Testis (tissue), 2 donors: ENCODE measurements at regions not wholly inside any gene's neighbourhood (a gene's known extent, or its start where the extent isn't known, plus 50 kb on each side); places are given as distances from the start of the nearest gene placed in this dataset.

Source experiments
- DNase-seq: peaks from one replicate; pipeline ENCODE4 v3.0.0-alpha.2; 2019
- H3K27ac ChIP-seq, 2 donors: fragments of 200-600 bp; sonication (generic); one replicate each; pipeline ENCODE4 v1.5.1; 2019
- H3K27me3 ChIP-seq: fragments of 200-600 bp; sonication (generic); one replicate; pipeline ENCODE4 v1.5.1; 2019
- H3K36me3 ChIP-seq: fragments of 200-600 bp; sonication (generic); one replicate; pipeline ENCODE4 v1.5.1; 2017; ENCODE audit warnings: low read depth; ENCODE audit errors: missing control alignments
- H3K4me1 ChIP-seq: fragments of 200-600 bp; sonication (generic); one replicate; pipeline ENCODE4 v1.5.1; 2019
- H3K4me3 ChIP-seq, 2 donors: fragments of 200-600 bp; sonication (generic); one replicate each; pipeline ENCODE4 v1.5.1; 2017 to 2019
- H3K9me3 ChIP-seq: fragments of 200-600 bp; sonication (generic); one replicate; pipeline ENCODE4 v1.5.1; 2017
- CTCF ChIP-seq, 3 experiments: fragments of 450-650 bp in 2 of 3; fragments of 200-600 bp in 1 of 3; sonication (generic) in 1 of 3; IDR thresholded peaks; one replicate each; pipeline ENCODE4 v1.5.1; 2016 to 2019; ENCODE audit warnings: antibody characterized with exemption in 3 of 3, mild to moderate bottlenecking in 2 of 3, moderate library complexity in 1 of 3
- POLR2A ChIP-seq: fragments of 450-650 bp; IDR thresholded peaks from one replicate; pipeline ENCODE4 v1.6.1; 2017; ENCODE audit warnings: antibody characterized with exemption, mild to moderate bottlenecking, moderate library complexity
- WGBS, 2 donors: methylation state at CpG; one replicate each; pipeline ENCODE4 v1.1.5; 2018; 5-methylcytosine and 5-hydroxymethylcytosine counted together
- intact Hi-C: fragments of 100-400 bp; cut with DNase I; formaldehyde crosslinking; loops from one replicate; pipeline ENCODE4 v1.15.1; 2023; ENCODE audit warnings: low total_unique reads

DNA sequence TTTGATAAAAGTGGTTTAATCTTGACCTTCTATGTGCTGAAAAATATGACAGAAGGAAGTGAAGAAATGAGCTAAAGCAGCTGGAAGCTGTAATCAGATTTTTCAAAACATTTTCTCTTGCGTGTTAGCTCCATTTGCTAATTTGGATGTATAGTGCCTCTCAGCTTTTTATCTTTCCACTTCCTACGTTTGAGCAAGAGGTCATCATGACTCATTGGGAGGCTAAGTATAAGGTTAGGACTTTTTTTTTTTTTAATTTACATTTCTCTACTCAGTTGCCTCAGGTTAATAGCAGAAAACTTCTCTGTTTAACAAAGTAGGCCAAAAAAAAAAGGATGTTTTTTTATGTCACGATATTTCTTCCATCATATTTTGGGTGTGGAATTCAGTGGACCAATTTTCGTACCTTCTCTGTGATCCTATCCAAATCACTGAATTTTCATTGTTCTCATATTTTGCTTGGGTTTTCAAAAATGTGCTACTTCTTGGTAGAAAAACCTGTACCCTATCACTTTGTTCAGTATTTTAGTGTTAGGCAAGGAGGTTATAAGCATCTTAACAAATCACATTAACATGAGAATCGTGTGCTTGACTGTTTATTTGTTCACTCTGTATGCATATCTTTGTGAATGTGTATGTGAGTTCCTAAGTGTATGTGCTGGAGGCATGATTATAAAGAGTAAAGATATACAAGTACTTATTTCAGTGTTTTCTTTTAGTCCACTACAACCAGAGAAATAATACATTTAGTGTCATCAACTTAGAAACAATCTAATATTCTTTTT is 1028.3 kb upstream of the EYS start:
- no peaks in the 10 kb centered on the region for H3K36me3 ChIP-seq
- DNase-seq, result no peak
- TF ChIP-seq CTCF (IDR thresholded peaks at IDR 0.05) (no peak), POLR2A (no peak)
- no peaks in the 10 kb centered on the region for H3K4me1 ChIP-seq
- no peak overlapping the region for H3K27ac ChIP-seq
- WGBS, 2 donors, result 70 to 79% methylated on average over 5 of the region's 5 CpGs
- no peak overlapping the region for H3K4me3 ChIP-seq
- intact Hi-C loops, result no loop called here
- H3K27me3 ChIP-seq, result no peaks in the 10 kb centered on the region
- H3K9me3 ChIP-seq, result no peaks in the 10 kb centered on the region

GRCh38 chr6:66731310-66731709 is 1024.3 kb upstream of the EYS start:
- Histone ChIP-seq H3K9me3 (no peaks in the 10 kb centered on the region), H3K36me3 (no peaks in the 10 kb centered on the region), H3K4me1 (no peaks in the 10 kb centered on the region), H3K27me3 (no peaks in the 10 kb centered on the region), H3K27ac (no peak overlapping the region), H3K4me3 (no peak overlapping the region)
- no peak for TF ChIP-seq POLR2A
- no peak for TF ChIP-seq CTCF (IDR thresholded peaks at IDR 0.05)
- DNase-seq, result no peak
- intact Hi-C loops, result no loop called here
- WGBS, 2 donors, result 74 to 81% methylated on average over 1 of the region's 1 CpG

DNA sequence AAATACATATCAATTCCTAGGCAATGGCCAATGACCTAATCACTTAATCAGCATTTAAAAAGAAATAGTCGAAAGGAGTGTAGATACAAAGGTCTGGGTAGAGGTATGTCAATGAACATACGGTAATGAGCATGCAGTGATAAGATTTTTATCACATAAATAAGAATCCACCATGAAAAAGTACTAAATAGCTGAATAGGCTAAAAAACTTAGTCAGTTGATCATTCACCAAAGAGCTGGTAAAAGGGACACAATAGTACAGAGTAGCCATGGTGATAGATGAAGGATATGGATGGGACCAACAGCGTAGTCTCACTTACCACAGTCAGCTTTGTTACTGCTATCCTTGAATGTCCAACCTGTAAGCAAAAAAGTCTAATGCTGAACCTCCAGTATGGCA is 1018.6 kb upstream of the EYS start:
- no peaks in the 10 kb centered on the region for H3K36me3 ChIP-seq
- DNase-seq, result no peak
- intact Hi-C loops, result no loop called here
- TF ChIP-seq POLR2A (no peak), CTCF (IDR thresholded peaks at IDR 0.05) (no peak)
- H3K4me1 ChIP-seq, result no peaks in the 10 kb centered on the region
- no peak overlapping the region for H3K4me3 ChIP-seq
- H3K9me3 ChIP-seq, result no peaks in the 10 kb centered on the region
- H3K27ac ChIP-seq, result no peak overlapping the region
- no peaks in the 10 kb centered on the region for H3K27me3 ChIP-seq
- 79 to 89% methylated on average over 3 of the region's 3 CpGs for WGBS, 2 donors

GRCh38 chr6:66717801-66718200 is 1010.8 kb upstream of the EYS start:
- H3K36me3 ChIP-seq, result no peaks in the 10 kb centered on the region
- TF ChIP-seq CTCF (IDR thresholded peaks at IDR 0.05), result no peak
- no peak for TF ChIP-seq POLR2A
- H3K4me1 ChIP-seq, result no peaks in the 10 kb centered on the region
- H3K27me3 ChIP-seq, result no peaks in the 10 kb centered on the region
- no peak overlapping the region for H3K4me3 ChIP-seq
- intact Hi-C loops, result no loop called here
- no peaks in the 10 kb centered on the region for H3K9me3 ChIP-seq
- WGBS, 2 donors, result 87 to 92% methylated on average over 4 of the region's 4 CpGs
- no peak overlapping the region for H3K27ac ChIP-seq
- no peak for DNase-seq

DNA sequence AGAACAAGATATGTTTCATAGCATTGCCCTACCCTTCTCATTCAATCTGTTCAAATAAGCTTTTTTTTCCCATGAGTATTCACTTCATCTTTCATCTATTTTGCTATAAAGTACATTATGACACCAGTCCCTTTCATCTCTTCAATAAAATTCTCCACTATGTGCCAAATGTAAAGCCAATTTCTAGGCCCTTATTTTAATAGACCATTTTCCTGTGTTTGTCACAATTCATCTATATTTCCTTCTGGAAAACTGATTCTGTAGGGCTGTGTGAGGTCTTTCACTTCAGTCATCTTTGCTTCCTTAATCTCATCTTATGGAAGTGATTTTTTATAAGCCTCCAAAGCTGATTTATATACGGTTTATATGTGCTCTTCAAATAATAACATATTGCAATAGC is 992.4 kb upstream of the EYS start:
- WGBS, 2 donors, result 26 to 55% methylated on average over 1 of the region's 1 CpG
- intact Hi-C loops, result no loop called here
- H3K27me3 ChIP-seq, result no peaks in the 10 kb centered on the region

More for the DNA sequence above, 992.4 kb upstream of the EYS start:
- TF ChIP-seq CTCF (IDR thresholded peaks at IDR 0.05) (no peak), POLR2A (no peak)
- no peak for DNase-seq
- H3K4me3 ChIP-seq, result no peak overlapping the region
- no peaks in the 10 kb centered on the region for H3K36me3 ChIP-seq
- no peaks in the 10 kb centered on the region for H3K4me1 ChIP-seq
- no peaks in the 10 kb centered on the region for H3K9me3 ChIP-seq
- no peak overlapping the region for H3K27ac ChIP-seq
